Panc1 (cell line): ENCODE measurements at regions not wholly inside any gene's neighbourhood (a gene's known extent, or its start where the extent isn't known, plus 50 kb on each side); places are given as distances from the start of the nearest gene placed in this dataset.

ENCODE experiments used
- ATAC-seq: fragments of 200-7000 bp; cut with Tn5 transposase; 2 replicates; pipeline ENCODE4 v1.9.1; 2020; ENCODE audit warnings: mild to moderate bottlenecking, moderate library complexity
- BruUV-seq: library from RNA; stranded (reverse); fragments of 400-500 nt; replicated peaks from 2 replicates; lab custom pipeline; 2021; lab: Mats Ljungman, UMichigan
- CTCF ChIA-PET: fragments of 300-600 bp; sonication (Branson Sonifier 250); formaldehyde crosslinking; loops from one replicate; lab custom pipeline; 2022; ENCODE audit warnings: antibody characterized with exemption; lab: Charles Lee
- POLR2A ChIA-PET: fragments of 300-600 bp; sonication (Branson Sonifier 250); formaldehyde crosslinking; loops from one replicate; lab custom pipeline; 2022; ENCODE audit warnings: antibody characterized with exemption; lab: Charles Lee
- DNase-seq: peaks from one replicate; pipeline ENCODE4 v3.0.0-alpha.2; 2010; ENCODE audit warnings: low read depth, low spot score
- H3K27ac ChIP-seq: 2 replicates; pipeline ENCODE4 v1.5.1; 2011; ENCODE audit warnings: mild to moderate bottlenecking, low read length, inconsistent platforms
- H3K27me3 ChIP-seq: fragments of 200-500 bp; sonication (Bioruptor generic); 2 replicates; pipeline ENCODE4 v1.6.0; 2014; ENCODE audit warnings: low read length, inconsistent platforms; ENCODE audit not compliant: control insufficient read depth, insufficient read depth
- H3K36me3 ChIP-seq: fragments of 200-500 bp; sonication (Bioruptor generic); 2 replicates; pipeline ENCODE4 v1.5.1; 2014; ENCODE audit warnings: inconsistent platforms, mild to moderate bottlenecking, low read length, moderate library complexity; ENCODE audit not compliant: control insufficient read depth, insufficient read depth
- H3K4me1 ChIP-seq: 2 replicates; pipeline ENCODE4 v1.5.1; 2011; ENCODE audit warnings: inconsistent platforms, mild to moderate bottlenecking, low read length, moderate library complexity; ENCODE audit not compliant: control insufficient read depth, insufficient read depth
- H3K4me3 ChIP-seq, 2 experiments: 2 replicates each; pipeline ENCODE4 v1.5.1; 2011 to 2012; ENCODE audit warnings: low read depth in 2 of 2, low read length in 2 of 2, mild to moderate bottlenecking in 2 of 2, inconsistent platforms in 1 of 2, moderate library complexity in 1 of 2
- H3K9me3 ChIP-seq: fragments of 200-500 bp; sonication (Bioruptor generic); 2 replicates; pipeline ENCODE4 v1.5.1; 2014; ENCODE audit warnings: low read depth, mild to moderate bottlenecking, inconsistent platforms, low read length, moderate library complexity; ENCODE audit not compliant: control insufficient read depth, insufficient read depth
- CTCF ChIP-seq: fragments of 450-650 bp; IDR thresholded peaks from 2 replicates; pipeline ENCODE4 v1.5.1; 2017; ENCODE audit warnings: mild to moderate bottlenecking
- POLR2AphosphoS5 ChIP-seq: IDR thresholded peaks from 2 replicates; pipeline ENCODE4 v1.6.1; 2012; ENCODE audit warnings: mild to moderate bottlenecking, low read depth, low read length, moderate library complexity
- REST ChIP-seq, 2 experiments: IDR thresholded peaks; 2 replicates each; pipeline ENCODE4 v1.6.1; 2011 to 2012; ENCODE audit warnings: low read depth in 2 of 2, control low read depth in 1 of 2, low read length in 1 of 2, mild to moderate bottlenecking in 1 of 2, moderate library complexity in 1 of 2; ENCODE audit not compliant: insufficient read depth in 1 of 2
- SIN3A ChIP-seq: IDR thresholded peaks from 2 replicates; pipeline ENCODE4 v1.6.1; 2012; ENCODE audit warnings: low read depth, mild to moderate bottlenecking, low read length, moderate library complexity, borderline replicate concordance; ENCODE audit not compliant: insufficient read depth
- TCF7L2 ChIP-seq: IDR thresholded peaks from 2 replicates; pipeline ENCODE4 v1.6.1; 2011; ENCODE audit warnings: mild to moderate bottlenecking, low read depth, low read length, inconsistent platforms
- in situ Hi-C: cut with HindIII; loops from 2 replicates; pipeline ENCODE4 v1.10.0; 2016; ENCODE audit warnings: low sequenced_read_pairs, low pct_unique_long_range_greater_than_20kb
- intact Hi-C: fragments of 100-400 bp; cut with micrococcal nuclease; formaldehyde crosslinking; loops from one replicate; pipeline ENCODE4 v1.10.0; 2022; ENCODE audit not compliant: unreplicated experiment

GRCh38 chr13:44298314-44298713 is 75.3 kb upstream of the SERP2 start:
- Histone ChIP-seq H3K36me3 (no peaks in the 10 kb centered on the region), H3K27ac (no peak overlapping the region), H3K27me3 (no peaks in the 10 kb centered on the region), H3K4me3 (no peak overlapping the region), H3K9me3 (no peaks in the 10 kb centered on the region), H3K4me1 (no peaks in the 10 kb centered on the region)
- BruUV-seq, result no TSS peak
- no peak for TF ChIP-seq POLR2AphosphoS5
- TF ChIP-seq REST (IDR thresholded peaks at IDR 0.05; ENCODE audit: insufficient read depth in 1 of 2, low read depth in 2 of 2, low read length in 1 of 2), result no peak
- no peak for TF ChIP-seq TCF7L2
- TF ChIP-seq CTCF, result no peak
- no peak for TF ChIP-seq SIN3A
- no peak for ATAC-seq
- CTCF ChIA-PET, result no interaction called here
- DNase-seq, result no peak
- POLR2A ChIA-PET, result no interaction called here
- intact Hi-C loops (no loop called here), in situ Hi-C loops (no loop called here)

GRCh38 chr13:44299152-44299943 is 74.3 kb upstream of the SERP2 start:
- POLR2A ChIA-PET, result no interaction called here
- Histone ChIP-seq H3K4me3 (no peak overlapping the region), H3K9me3 (no peaks in the 10 kb centered on the region), H3K4me1 (no peaks in the 10 kb centered on the region), H3K36me3 (no peaks in the 10 kb centered on the region), H3K27ac (no peak overlapping the region), H3K27me3 (no peaks in the 10 kb centered on the region)
- TF ChIP-seq SIN3A (no peak), POLR2AphosphoS5 (no peak), CTCF (no peak), REST (IDR thresholded peaks at IDR 0.05; ENCODE audit: insufficient read depth in 1 of 2, low read depth in 2 of 2, low read length in 1 of 2) (no peak), TCF7L2 (no peak)
- in situ Hi-C loops (no loop called here), intact Hi-C loops (no loop called here)
- DNase-seq (no peak), ATAC-seq (no peak)
- CTCF ChIA-PET, result no interaction called here
- no TSS peak for BruUV-seq
